ENCODE measurements at regions not wholly inside any gene's neighbourhood (a gene's known extent, or its start where the extent isn't known, plus 50 kb on each side); places are given as distances from the start of the nearest gene placed in this dataset.

- TF ChIP-seq, protein P1, sequence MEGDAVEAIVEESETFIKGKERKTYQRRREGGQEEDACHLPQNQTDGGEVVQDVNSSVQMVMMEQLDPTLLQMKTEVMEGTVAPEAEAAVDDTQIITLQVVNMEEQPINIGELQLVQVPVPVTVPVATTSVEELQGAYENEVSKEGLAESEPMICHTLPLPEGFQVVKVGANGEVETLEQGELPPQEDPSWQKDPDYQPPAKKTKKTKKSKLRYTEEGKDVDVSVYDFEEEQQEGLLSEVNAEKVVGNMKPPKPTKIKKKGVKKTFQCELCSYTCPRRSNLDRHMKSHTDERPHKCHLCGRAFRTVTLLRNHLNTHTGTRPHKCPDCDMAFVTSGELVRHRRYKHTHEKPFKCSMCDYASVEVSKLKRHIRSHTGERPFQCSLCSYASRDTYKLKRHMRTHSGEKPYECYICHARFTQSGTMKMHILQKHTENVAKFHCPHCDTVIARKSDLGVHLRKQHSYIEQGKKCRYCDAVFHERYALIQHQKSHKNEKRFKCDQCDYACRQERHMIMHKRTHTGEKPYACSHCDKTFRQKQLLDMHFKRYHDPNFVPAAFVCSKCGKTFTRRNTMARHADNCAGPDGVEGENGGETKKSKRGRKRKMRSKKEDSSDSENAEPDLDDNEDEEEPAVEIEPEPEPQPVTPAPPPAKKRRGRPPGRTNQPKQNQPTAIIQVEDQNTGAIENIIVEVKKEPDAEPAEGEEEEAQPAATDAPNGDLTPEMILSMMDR (conservative IDR thresholded peaks at IDR 0.05), result no peak
- no peaks in the 10 kb centered on the region for H3K27me3 Mint-ChIP-seq
- no peak overlapping the region for H3K4me3 Mint-ChIP-seq
- peaks cover 4% of the 10 kb centered on the region for H3K9me3 Mint-ChIP-seq
- H3K27ac Mint-ChIP-seq, result no peak overlapping the region
- no peaks in the 10 kb centered on the region for H3K4me1 Mint-ChIP-seq (ENCODE audit: unreplicated experiment)
- no peaks in the 10 kb centered on the region for H3K36me3 Mint-ChIP-seq
- DNase-seq (ENCODE audit: extremely low spot score, unreplicated experiment), result no peak
These were observed 158.3 kb upstream of the RNPC3 start for GRCh38 chr1:103367186-103367585.

DNA sequence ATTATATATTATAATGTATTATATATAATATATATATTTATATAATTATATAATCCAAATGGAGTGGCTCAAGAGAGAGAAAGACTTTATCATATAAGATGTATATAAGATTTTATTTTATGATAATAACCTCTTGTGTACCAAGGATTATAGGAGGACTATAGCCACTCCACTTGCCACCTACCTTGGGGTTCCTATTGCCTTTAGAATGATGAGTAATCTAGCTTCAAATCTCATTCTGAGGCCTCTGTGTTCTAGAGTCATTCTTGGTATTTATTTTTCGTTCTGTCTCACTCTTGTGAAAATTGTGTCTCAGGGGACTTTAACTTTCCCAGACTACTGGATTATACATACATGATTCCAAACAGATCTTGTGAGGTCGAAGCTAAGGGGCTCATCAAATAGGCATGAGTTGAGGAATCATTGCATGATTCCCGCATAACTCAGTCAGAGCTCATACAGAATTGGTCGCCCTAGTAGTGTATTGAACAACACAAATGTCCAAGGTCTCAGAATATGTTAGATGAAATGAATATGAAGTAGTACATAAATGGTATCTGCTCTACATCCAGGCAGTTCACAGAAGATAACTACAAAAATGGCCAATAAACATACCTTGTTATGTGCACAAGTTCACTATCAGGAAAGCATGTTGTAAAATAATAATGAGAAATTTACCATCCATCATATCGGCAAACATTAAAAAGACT lies 159.5 kb upstream of the RNPC3 start:
- H3K27me3 Mint-ChIP-seq, result no peaks in the 10 kb centered on the region
- DNase-seq (ENCODE audit: extremely low spot score, unreplicated experiment), result no peak
- no peak overlapping the region for H3K4me3 Mint-ChIP-seq
- TF ChIP-seq, protein P1 (conservative IDR thresholded peaks at IDR 0.05), result no peak
- H3K27ac Mint-ChIP-seq, result no peak overlapping the region
- no peaks in the 10 kb centered on the region for H3K4me1 Mint-ChIP-seq (ENCODE audit: unreplicated experiment)
- peaks cover 4% of the 10 kb centered on the region for H3K9me3 Mint-ChIP-seq
- no peaks in the 10 kb centered on the region for H3K36me3 Mint-ChIP-seq

DNA sequence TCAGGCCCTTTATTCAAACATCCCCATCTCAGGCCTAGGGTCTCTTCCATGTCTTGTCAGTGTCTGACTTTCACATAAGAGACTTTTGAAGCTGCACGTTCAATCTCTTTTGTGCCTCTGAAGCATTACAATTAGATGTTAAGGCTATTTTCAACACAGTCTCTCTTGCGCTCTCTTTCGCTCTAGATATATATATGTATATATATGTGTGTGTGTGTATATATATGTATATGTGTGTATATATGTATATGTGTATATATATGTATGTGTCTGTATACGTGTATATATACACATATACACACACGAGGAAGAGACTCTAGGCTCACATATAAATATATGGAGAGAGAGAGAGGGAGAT lies 162.5 kb upstream of the RNPC3 start:
- DNase-seq (ENCODE audit: extremely low spot score, unreplicated experiment), result no peak
- peaks cover 4% of the 10 kb centered on the region for H3K9me3 Mint-ChIP-seq
- H3K4me3 Mint-ChIP-seq, result no peak overlapping the region
- TF ChIP-seq, protein P1 (conservative IDR thresholded peaks at IDR 0.05), result no peak
- H3K36me3 Mint-ChIP-seq, result no peaks in the 10 kb centered on the region
- no peaks in the 10 kb centered on the region for H3K27me3 Mint-ChIP-seq
- no peaks in the 10 kb centered on the region for H3K4me1 Mint-ChIP-seq (ENCODE audit: unreplicated experiment)
- no peak overlapping the region for H3K27ac Mint-ChIP-seq

DNA sequence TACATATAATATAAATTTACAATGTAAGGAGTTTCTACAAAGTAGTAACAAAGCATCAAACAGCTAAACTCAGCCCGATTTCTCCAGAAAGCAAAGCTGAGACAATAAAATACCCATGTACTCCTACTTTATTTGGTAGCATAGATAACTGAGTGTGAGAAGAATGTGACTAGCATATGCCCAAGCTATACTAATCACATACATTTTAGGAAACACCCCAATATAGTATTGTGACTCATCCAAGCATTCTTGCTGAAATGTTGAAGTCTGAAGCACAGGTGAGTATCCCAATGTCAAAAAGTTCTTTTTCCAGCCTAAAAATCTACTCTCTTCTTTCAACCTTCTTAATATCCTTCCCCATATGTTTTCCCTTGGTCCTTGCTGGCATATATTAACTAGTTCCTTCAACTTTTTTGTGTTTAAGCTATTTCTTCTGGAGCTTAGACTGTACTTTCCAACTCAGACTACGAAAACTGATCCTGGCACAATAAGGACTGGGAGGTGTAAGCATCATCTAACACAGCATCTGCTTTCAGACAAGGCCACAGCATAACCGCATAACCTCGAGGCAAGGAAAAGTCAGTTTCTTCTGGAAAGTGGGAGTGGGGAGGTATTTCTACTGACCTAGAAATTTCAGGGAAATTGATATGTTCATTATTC lies 163.0 kb upstream of the RNPC3 start:
- peaks cover 4% of the 10 kb centered on the region for H3K9me3 Mint-ChIP-seq

GRCh38 chr1:103353391-103353790 lies 172.1 kb upstream of the RNPC3 start:
- TF ChIP-seq, protein P1 (conservative IDR thresholded peaks at IDR 0.05), result no peak
- H3K4me3 Mint-ChIP-seq, result no peak overlapping the region
- H3K27ac Mint-ChIP-seq, result no peak overlapping the region
- H3K4me1 Mint-ChIP-seq (ENCODE audit: unreplicated experiment), result no peaks in the 10 kb centered on the region
- H3K36me3 Mint-ChIP-seq, result no peaks in the 10 kb centered on the region
- no peaks in the 10 kb centered on the region for H3K27me3 Mint-ChIP-seq
- H3K9me3 Mint-ChIP-seq, result no peaks in the 10 kb centered on the region
- no peak for DNase-seq (ENCODE audit: extremely low spot score, unreplicated experiment)

More for the DNA sequence above, 163.0 kb upstream of the RNPC3 start:
- DNase-seq (ENCODE audit: extremely low spot score, unreplicated experiment), result no peak
- Mint-ChIP-seq H3K4me1 (ENCODE audit: unreplicated experiment) (no peaks in the 10 kb centered on the region), H3K27ac (no peak overlapping the region), H3K4me3 (no peak overlapping the region), H3K27me3 (no peaks in the 10 kb centered on the region), H3K36me3 (no peaks in the 10 kb centered on the region)
- TF ChIP-seq, protein P1 (conservative IDR thresholded peaks at IDR 0.05), result no peak
